ENCODE measurements at regions not wholly inside any gene's neighbourhood (a gene's known extent, or its start where the extent isn't known, plus 50 kb on each side); places are given as distances from the start of the nearest gene placed in this dataset.

DNA sequence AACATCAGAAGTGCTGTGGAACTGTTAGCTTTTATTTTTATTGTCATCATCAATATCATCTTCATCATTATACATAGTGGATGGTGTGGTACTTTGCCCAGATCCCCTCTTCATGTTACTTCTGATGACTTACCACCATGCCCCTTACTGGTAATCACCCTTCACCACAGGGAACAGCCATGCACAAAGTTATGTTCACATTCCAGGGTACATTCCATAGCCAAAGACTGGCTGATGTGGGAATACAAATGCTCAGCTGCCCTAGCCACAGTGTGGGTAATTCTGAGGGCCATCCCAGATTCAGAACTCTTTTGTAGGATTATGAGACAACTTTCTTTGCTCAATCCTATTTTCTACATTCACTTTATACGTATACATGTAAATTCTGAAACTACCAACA, 691.3 kb upstream of the CXADR start:
- DNase-seq = no peak
- intact Hi-C loops (cut with DNase I; ENCODE audit: low total_unique reads) = no loop called here
- 84 to 95% (median 93%) methylated on average over 1 of the region's 1 CpG for WGBS, 5 donors

DNA sequence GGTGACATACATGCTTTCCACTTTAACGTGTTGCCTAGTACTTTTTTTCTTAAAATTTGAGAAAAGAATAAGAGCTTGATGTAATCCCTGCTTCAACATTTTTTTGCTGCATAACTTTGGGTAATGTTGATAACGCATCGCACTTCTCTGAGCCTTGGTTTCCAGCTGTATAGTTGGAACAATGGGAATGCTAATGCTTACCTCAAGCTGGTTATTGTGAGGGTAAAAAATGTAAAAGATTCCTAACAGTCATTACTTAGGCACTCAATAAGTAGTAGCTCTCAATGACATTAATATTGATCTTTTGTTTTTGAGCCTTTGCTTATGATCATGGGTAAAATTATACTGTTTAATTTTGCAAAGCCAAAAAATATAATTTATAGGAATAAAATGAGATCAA, 683.3 kb upstream of the CXADR start:
- TF ChIP-seq POLR2AphosphoS5 (IDR thresholded peaks at IDR 0.05) (no peak), POLR2A (IDR thresholded peaks at IDR 0.05) (no peak)
- TF ChIP-seq, protein P1, sequence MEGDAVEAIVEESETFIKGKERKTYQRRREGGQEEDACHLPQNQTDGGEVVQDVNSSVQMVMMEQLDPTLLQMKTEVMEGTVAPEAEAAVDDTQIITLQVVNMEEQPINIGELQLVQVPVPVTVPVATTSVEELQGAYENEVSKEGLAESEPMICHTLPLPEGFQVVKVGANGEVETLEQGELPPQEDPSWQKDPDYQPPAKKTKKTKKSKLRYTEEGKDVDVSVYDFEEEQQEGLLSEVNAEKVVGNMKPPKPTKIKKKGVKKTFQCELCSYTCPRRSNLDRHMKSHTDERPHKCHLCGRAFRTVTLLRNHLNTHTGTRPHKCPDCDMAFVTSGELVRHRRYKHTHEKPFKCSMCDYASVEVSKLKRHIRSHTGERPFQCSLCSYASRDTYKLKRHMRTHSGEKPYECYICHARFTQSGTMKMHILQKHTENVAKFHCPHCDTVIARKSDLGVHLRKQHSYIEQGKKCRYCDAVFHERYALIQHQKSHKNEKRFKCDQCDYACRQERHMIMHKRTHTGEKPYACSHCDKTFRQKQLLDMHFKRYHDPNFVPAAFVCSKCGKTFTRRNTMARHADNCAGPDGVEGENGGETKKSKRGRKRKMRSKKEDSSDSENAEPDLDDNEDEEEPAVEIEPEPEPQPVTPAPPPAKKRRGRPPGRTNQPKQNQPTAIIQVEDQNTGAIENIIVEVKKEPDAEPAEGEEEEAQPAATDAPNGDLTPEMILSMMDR (IDR thresholded peaks at IDR 0.05 in 8 of 11, conservative IDR thresholded peaks at IDR 0.05 in 3 of 11) = no peak
- intact Hi-C loops (cut with DNase I; ENCODE audit: low total_unique reads) = no loop called here
- no peaks in the 10 kb centered on the region for H3K4me1 ChIP-seq
- H3K36me3 ChIP-seq = no peaks in the 10 kb centered on the region
- WGBS, 5 donors = 70 to 80% (median 75%) methylated on average over 3 of the region's 3 CpGs
- no peaks in the 10 kb centered on the region for H3K27me3 ChIP-seq (replicated peaks in 1 of 7)
- no peak for DNase-seq
- peaks cover 0 to 12% (median 0%) of the 10 kb centered on the region in 8 donors for H3K9me3 ChIP-seq
- no peak overlapping the region for H3K27ac ChIP-seq
- no peak overlapping the region for H3K4me3 ChIP-seq

More for the DNA sequence above, 691.3 kb upstream of the CXADR start:
- H3K27ac ChIP-seq = no peak overlapping the region
- TF ChIP-seq, protein P1 (IDR thresholded peaks at IDR 0.05 in 8 of 11, conservative IDR thresholded peaks at IDR 0.05 in 3 of 11) = no peak
- TF ChIP-seq POLR2A (IDR thresholded peaks at IDR 0.05) (no peak), POLR2AphosphoS5 (IDR thresholded peaks at IDR 0.05) (no peak)
- H3K9me3 ChIP-seq = peaks cover 0 to 37% (median 0%) of the 10 kb centered on the region in 8 donors
- no peaks in the 10 kb centered on the region for H3K36me3 ChIP-seq
- no peaks in the 10 kb centered on the region for H3K27me3 ChIP-seq (replicated peaks in 1 of 7)
- H3K4me3 ChIP-seq = no peak overlapping the region
- H3K4me1 ChIP-seq = no peaks in the 10 kb centered on the region

DNA sequence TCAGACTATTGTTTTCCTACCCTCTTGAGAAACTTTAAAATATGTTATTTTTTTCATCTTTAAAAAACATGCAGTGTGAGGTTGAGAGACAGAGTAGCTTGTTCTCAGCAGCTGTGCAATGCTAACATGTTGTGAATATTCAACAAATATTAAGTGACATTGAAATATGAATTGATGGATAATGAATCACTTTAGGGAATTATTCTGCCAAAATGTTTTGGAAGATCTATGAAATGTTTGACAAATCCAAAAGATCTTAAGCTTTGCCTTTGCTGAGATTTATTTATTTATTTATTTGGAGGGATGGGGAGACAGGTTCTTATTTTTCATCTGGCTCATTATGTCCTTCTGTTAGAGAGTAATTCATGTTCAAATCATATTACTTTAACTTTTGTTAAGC, 680.1 kb upstream of the CXADR start:
- H3K27ac ChIP-seq = no peak overlapping the region
- no peak for TF ChIP-seq POLR2AphosphoS5 (IDR thresholded peaks at IDR 0.05)
- no peak for TF ChIP-seq POLR2A (IDR thresholded peaks at IDR 0.05)
- DNase-seq = no peak
- intact Hi-C loops (cut with DNase I; ENCODE audit: low total_unique reads) = no loop called here
- peaks cover 0 to 4% (median 0%) of the 10 kb centered on the region in 8 donors for H3K9me3 ChIP-seq
- no peaks in the 10 kb centered on the region for H3K36me3 ChIP-seq
- no peaks in the 10 kb centered on the region for H3K27me3 ChIP-seq (replicated peaks in 1 of 7)
- H3K4me3 ChIP-seq = no peak overlapping the region
- no peaks in the 10 kb centered on the region for H3K4me1 ChIP-seq

DNA sequence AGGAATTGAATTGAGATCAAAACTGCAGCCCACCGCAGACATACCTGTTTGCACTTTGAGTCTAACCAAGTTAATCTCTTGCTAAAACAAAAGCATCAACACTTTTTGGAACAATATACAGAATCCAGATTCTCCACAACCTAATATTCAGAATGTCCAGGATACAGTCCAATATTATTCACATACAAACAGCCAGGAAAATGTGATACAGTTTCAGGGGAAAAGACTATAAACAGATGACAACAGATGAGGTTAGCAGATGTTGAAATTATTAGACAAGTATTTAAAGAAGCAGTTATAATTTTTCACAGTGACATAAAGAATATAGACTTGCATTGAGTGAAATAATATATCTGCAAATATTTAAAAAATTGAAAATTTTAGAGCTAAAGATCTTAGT, 678.1 kb upstream of the CXADR start:
- Histone ChIP-seq H3K36me3 (no peaks in the 10 kb centered on the region), H3K4me3 (no peak overlapping the region), H3K27ac (no peak overlapping the region), H3K27me3 (replicated peaks in 1 of 7) (no peaks in the 10 kb centered on the region), H3K9me3 (no peaks in the 10 kb centered on the region), H3K4me1 (no peaks in the 10 kb centered on the region)
- intact Hi-C loops (cut with DNase I; ENCODE audit: low total_unique reads) = no loop called here
- 74 to 96% (median 90%) methylated on average over 1 of the region's 1 CpG for WGBS, 5 donors
- DNase-seq = no peak
- no peak for TF ChIP-seq POLR2AphosphoS5 (IDR thresholded peaks at IDR 0.05)
- TF ChIP-seq POLR2A (IDR thresholded peaks at IDR 0.05) = no peak
- TF ChIP-seq, protein P1 (IDR thresholded peaks at IDR 0.05 in 8 of 11, conservative IDR thresholded peaks at IDR 0.05 in 3 of 11) = no peak

DNA sequence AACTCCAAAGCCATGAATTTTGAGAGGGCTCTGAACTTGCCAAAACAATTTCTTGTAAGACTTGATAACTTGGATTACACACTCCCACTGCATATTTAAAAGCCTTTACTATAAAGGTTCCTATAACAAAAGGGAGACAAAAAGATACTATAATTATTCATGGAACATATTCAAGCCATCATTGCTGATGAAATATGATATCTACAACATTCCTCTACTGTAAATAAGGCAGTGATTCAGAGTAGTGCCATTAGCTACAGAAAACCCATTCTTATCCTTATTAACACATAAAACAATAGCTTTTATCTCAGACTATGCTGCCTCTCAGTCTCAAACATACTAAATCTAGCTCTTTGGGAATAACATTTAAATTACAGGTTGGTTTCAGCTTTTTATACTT, 675.5 kb upstream of the CXADR start:
- no peaks in the 10 kb centered on the region for H3K4me1 ChIP-seq

More for the DNA sequence above, 675.5 kb upstream of the CXADR start:
- Histone ChIP-seq H3K9me3 (no peaks in the 10 kb centered on the region), H3K4me3 (no peak overlapping the region), H3K27ac (no peak overlapping the region), H3K27me3 (replicated peaks in 1 of 7) (no peaks in the 10 kb centered on the region), H3K36me3 (no peaks in the 10 kb centered on the region)
- TF ChIP-seq, protein P1 (IDR thresholded peaks at IDR 0.05 in 8 of 11, conservative IDR thresholded peaks at IDR 0.05 in 3 of 11) = no peak
- no peak for TF ChIP-seq POLR2A (IDR thresholded peaks at IDR 0.05)
- TF ChIP-seq POLR2AphosphoS5 (IDR thresholded peaks at IDR 0.05) = no peak
- DNase-seq = no peak
- intact Hi-C loops (cut with DNase I; ENCODE audit: low total_unique reads) = no loop called here

Measured in spleen (tissue), 11 donors.